ENCODE measurements at regions not wholly inside any gene's neighbourhood (a gene's known extent, or its start where the extent isn't known, plus 50 kb on each side); places are given as distances from the start of the nearest gene placed in this dataset.

DNA sequence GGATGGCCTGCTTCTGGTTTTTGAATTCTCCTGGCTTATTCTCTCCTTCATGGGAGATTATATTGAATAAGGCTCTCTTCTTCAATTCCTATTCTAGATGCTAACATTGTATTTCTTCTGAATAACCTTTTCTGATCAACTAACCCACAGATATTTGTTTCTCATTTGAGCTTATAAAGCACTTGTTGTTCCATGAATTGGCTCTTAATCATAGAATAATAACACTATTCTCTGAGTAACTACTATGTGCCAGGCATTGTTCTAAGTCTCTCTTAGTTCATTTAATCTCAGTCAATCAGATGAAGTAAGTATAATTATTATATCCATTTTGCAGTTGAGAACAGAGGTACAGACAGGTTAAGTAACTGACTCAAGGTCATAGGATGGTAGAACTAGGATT, 136.3 kb upstream of the MLIP start:
- no peak for TF ChIP-seq EZH2phosphoT487 (IDR thresholded peaks at IDR 0.05; ENCODE audit: borderline replicate concordance, low read length)
- TF ChIP-seq CTCF (conservative IDR thresholded peaks at IDR 0.05; ENCODE audit: low read depth, low read length) = no peak
- TF ChIP-seq EZH2 (IDR thresholded peaks at IDR 0.05; ENCODE audit: low read length, unreplicated experiment) = no peak

Data from PC-3 (cell line).